Adrenal gland (tissue), 5 donors: ENCODE measurements at regions not wholly inside any gene's neighbourhood (a gene's known extent, or its start where the extent isn't known, plus 50 kb on each side); places are given as distances from the start of the nearest gene placed in this dataset.

Source experiments
- POLR2A ChIP-seq, 2 donors: fragments of 450-650 bp; IDR thresholded peaks; one replicate each; pipeline ENCODE4 v1.6.1; 2017; ENCODE audit warnings: antibody characterized with exemption in 2 of 2, mild to moderate bottlenecking in 2 of 2, moderate library complexity in 1 of 2
- TF ChIP-seq, protein P1 (sequence below), 6 experiments: fragments of 450-650 bp in 4 of 6; fragments of 200-600 bp in 2 of 6; sonication (generic) in 1 of 6; IDR thresholded peaks; 1 replicate in 5 of 6; 2 replicates in 1 of 6; pipeline versions ENCODE4 v1.5.1 to v1.8.0; 2016 to 2021; ENCODE audit warnings: antibody characterized with exemption in 6 of 6, mild to moderate bottlenecking in 2 of 6, moderate library complexity in 1 of 6
- donor health status: DM: no; HTN: no; CAD: no.

- TF ChIP-seq, protein P1, sequence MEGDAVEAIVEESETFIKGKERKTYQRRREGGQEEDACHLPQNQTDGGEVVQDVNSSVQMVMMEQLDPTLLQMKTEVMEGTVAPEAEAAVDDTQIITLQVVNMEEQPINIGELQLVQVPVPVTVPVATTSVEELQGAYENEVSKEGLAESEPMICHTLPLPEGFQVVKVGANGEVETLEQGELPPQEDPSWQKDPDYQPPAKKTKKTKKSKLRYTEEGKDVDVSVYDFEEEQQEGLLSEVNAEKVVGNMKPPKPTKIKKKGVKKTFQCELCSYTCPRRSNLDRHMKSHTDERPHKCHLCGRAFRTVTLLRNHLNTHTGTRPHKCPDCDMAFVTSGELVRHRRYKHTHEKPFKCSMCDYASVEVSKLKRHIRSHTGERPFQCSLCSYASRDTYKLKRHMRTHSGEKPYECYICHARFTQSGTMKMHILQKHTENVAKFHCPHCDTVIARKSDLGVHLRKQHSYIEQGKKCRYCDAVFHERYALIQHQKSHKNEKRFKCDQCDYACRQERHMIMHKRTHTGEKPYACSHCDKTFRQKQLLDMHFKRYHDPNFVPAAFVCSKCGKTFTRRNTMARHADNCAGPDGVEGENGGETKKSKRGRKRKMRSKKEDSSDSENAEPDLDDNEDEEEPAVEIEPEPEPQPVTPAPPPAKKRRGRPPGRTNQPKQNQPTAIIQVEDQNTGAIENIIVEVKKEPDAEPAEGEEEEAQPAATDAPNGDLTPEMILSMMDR (IDR thresholded peaks at IDR 0.05) = no peak
- no peak for TF ChIP-seq POLR2A (IDR thresholded peaks at IDR 0.05)
Observed at GRCh38 chr2:222049946-222050345, 248.9 kb downstream of the PAX3 start.
